Astrocyte (in vitro differentiated cells and primary cell): ENCODE measurements at regions not wholly inside any gene's neighbourhood (a gene's known extent, or its start where the extent isn't known, plus 50 kb on each side); places are given as distances from the start of the nearest gene placed in this dataset.

Experiments used
- DNase-seq: peaks from one replicate; pipeline ENCODE4 v3.0.0-alpha.2; 2010; ENCODE audit warnings: low read depth
- FAIRE-seq: peaks from 2 replicates; lab custom pipeline; 2011; peaks lifted over from hg19 to GRCh38; lab: Jason Lieb, UNC
- H2AFZ ChIP-seq: 2 replicates; pipeline ENCODE4 v1.6.0; 2012; ENCODE audit warnings: low read depth, low read length, inconsistent platforms
- H3K27ac ChIP-seq: 2 replicates; pipeline ENCODE4 v1.5.1; 2011; ENCODE audit warnings: low read depth, low read length, inconsistent platforms
- H3K27me3 ChIP-seq: 2 replicates; pipeline ENCODE4 v1.6.0; 2011; ENCODE audit warnings: low read length, inconsistent platforms; ENCODE audit not compliant: insufficient read depth
- H3K36me3 ChIP-seq: 2 replicates; pipeline ENCODE4 v1.5.1; 2011; ENCODE audit warnings: low read length, inconsistent platforms; ENCODE audit not compliant: insufficient read depth
- H3K4me1 ChIP-seq: 2 replicates; pipeline ENCODE4 v1.5.1; 2011; ENCODE audit warnings: low read length, inconsistent platforms; ENCODE audit not compliant: insufficient read depth
- H3K4me2 ChIP-seq: 2 replicates; pipeline ENCODE4 v1.6.0; 2012; ENCODE audit warnings: low read length, inconsistent platforms
- H3K4me3 ChIP-seq: 2 replicates; pipeline ENCODE4 v1.5.1; 2011; ENCODE audit warnings: low read depth, mild to moderate bottlenecking, low read length, inconsistent platforms; ENCODE audit not compliant: insufficient read depth
- H3K79me2 ChIP-seq: 2 replicates; pipeline ENCODE4 v1.6.0; 2012; ENCODE audit warnings: mild to moderate bottlenecking, low read length, inconsistent platforms; ENCODE audit not compliant: insufficient read depth
- H3K9ac ChIP-seq: 2 replicates; pipeline ENCODE4 v1.6.0; 2012; ENCODE audit warnings: mild to moderate bottlenecking, low read length, inconsistent platforms
- H3K9me3 ChIP-seq: 2 replicates; pipeline ENCODE4 v1.5.1; 2012; ENCODE audit warnings: low read depth, mild to moderate bottlenecking, low read length, inconsistent platforms; ENCODE audit not compliant: insufficient read depth
- H4K20me1 ChIP-seq: 2 replicates; pipeline ENCODE4 v1.6.0; 2012; ENCODE audit warnings: low read length, inconsistent platforms; ENCODE audit not compliant: insufficient read depth
- H3K27ac Mint-ChIP-seq: one replicate; pipeline ENCODE4 v1.8.0; 2021; ENCODE audit warnings: mild to moderate bottlenecking, mixed read lengths; ENCODE audit not compliant: unreplicated experiment
- H3K27me3 Mint-ChIP-seq: one replicate; pipeline ENCODE4 v1.8.0; 2021; ENCODE audit warnings: low read depth, mixed read lengths; ENCODE audit not compliant: unreplicated experiment
- H3K36me3 Mint-ChIP-seq: one replicate; pipeline ENCODE4 v1.8.0; 2021; ENCODE audit warnings: low read depth, mixed read lengths; ENCODE audit not compliant: unreplicated experiment
- H3K4me1 Mint-ChIP-seq: one replicate; pipeline ENCODE4 v1.8.0; 2021; ENCODE audit warnings: low read depth, mixed read lengths; ENCODE audit not compliant: unreplicated experiment
- H3K4me3 Mint-ChIP-seq: one replicate; pipeline ENCODE4 v1.8.0; 2021; ENCODE audit warnings: mild to moderate bottlenecking, moderate library complexity, mixed read lengths; ENCODE audit not compliant: unreplicated experiment
- H3K9me3 Mint-ChIP-seq: one replicate; pipeline ENCODE4 v1.8.0; 2021; ENCODE audit warnings: mild to moderate bottlenecking, mixed read lengths; ENCODE audit not compliant: unreplicated experiment
- EZH2 ChIP-seq: IDR thresholded peaks from 2 replicates; pipeline ENCODE4 v1.6.1; 2012; ENCODE audit warnings: mild to moderate bottlenecking, low read length, inconsistent platforms; ENCODE audit not compliant: insufficient read depth
- TF ChIP-seq, protein P1 (sequence below): IDR thresholded peaks from 2 replicates; pipeline ENCODE4 v1.5.1; 2011; ENCODE audit warnings: low read depth, mild to moderate bottlenecking, inconsistent platforms, low read length, moderate library complexity; ENCODE audit not compliant: insufficient read depth

DNA sequence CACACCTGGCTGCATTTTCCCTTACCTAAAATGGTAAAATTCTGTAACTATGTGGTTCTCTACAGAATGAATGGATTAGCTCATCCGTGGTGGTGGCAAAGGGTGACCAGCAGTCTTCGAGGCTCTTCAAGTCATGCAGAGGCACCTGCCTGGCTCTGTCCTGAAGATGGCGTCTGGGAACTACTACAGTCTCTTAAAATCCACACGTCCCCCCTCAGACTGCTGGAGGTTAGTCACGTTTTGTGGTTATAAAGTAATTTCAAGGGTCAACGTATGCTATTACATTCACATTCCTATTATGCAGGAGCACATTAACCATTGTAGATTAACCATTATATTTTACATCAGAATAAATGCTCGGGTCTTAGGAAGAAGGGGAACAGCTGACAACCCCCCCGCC is 616.7 kb downstream of the GALR1 start:
- Mint-ChIP-seq H3K36me3 (peaks cover 2% of the 10 kb centered on the region), H3K4me1 (no peaks in the 10 kb centered on the region), H3K9me3 (peaks cover 16% of the 10 kb centered on the region), H3K4me3 (no peak overlapping the region), H3K27ac (no peak overlapping the region), H3K27me3 (no peaks in the 10 kb centered on the region)
- Histone ChIP-seq H3K4me2 (no peak overlapping the region), H3K9me3 (peaks cover 34% of the 10 kb centered on the region), H3K79me2 (no peaks in the 10 kb centered on the region), H2AFZ (no peak overlapping the region), H3K27ac (no peak overlapping the region), H3K27me3 (no peaks in the 10 kb centered on the region), H3K36me3 (no peaks in the 10 kb centered on the region), H4K20me1 (no peaks in the 10 kb centered on the region), H3K4me1 (no peaks in the 10 kb centered on the region), H3K4me3 (no peak overlapping the region), H3K9ac (no peak overlapping the region)
- DNase-seq (no peak), FAIRE-seq (no peak)
- no peak for TF ChIP-seq EZH2
- TF ChIP-seq, protein P1, sequence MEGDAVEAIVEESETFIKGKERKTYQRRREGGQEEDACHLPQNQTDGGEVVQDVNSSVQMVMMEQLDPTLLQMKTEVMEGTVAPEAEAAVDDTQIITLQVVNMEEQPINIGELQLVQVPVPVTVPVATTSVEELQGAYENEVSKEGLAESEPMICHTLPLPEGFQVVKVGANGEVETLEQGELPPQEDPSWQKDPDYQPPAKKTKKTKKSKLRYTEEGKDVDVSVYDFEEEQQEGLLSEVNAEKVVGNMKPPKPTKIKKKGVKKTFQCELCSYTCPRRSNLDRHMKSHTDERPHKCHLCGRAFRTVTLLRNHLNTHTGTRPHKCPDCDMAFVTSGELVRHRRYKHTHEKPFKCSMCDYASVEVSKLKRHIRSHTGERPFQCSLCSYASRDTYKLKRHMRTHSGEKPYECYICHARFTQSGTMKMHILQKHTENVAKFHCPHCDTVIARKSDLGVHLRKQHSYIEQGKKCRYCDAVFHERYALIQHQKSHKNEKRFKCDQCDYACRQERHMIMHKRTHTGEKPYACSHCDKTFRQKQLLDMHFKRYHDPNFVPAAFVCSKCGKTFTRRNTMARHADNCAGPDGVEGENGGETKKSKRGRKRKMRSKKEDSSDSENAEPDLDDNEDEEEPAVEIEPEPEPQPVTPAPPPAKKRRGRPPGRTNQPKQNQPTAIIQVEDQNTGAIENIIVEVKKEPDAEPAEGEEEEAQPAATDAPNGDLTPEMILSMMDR = no peak

DNA sequence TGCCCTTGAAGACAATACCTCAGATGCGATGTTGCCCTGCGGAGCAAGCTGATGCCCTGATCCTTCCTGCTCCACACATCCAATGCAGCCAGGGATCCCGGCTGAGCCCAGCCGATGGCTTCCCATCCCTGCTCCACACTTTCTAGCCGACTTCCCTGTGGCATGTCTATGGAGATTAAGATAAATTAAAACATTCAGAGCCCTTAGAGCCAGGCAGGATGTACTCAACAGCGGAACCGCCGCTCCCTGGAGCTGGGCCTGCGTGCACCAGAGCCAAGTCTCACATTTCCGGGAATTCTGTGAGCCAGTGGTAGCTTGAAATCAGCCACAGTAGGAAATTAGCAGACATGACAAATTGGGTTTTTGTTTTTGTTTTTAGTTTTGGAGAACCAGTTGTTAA is 620.6 kb downstream of the GALR1 start:
- Mint-ChIP-seq H3K36me3 (peaks cover 2% of the 10 kb centered on the region), H3K4me3 (no peak overlapping the region), H3K9me3 (peaks cover 24% of the 10 kb centered on the region), H3K27ac (no peak overlapping the region), H3K4me1 (no peaks in the 10 kb centered on the region), H3K27me3 (no peaks in the 10 kb centered on the region)
- H3K9ac ChIP-seq = no peak overlapping the region
- no peak overlapping the region for H3K27ac ChIP-seq
- H3K27me3 ChIP-seq = no peaks in the 10 kb centered on the region
- no peaks in the 10 kb centered on the region for H3K36me3 ChIP-seq
- H4K20me1 ChIP-seq = no peaks in the 10 kb centered on the region
- DNase-seq (no peak), FAIRE-seq (no peak)
- no peaks in the 10 kb centered on the region for H3K4me1 ChIP-seq
- H3K79me2 ChIP-seq = no peaks in the 10 kb centered on the region
- H2AFZ ChIP-seq = no peak overlapping the region
- peaks cover 35% of the 10 kb centered on the region for H3K9me3 ChIP-seq
- no peak for TF ChIP-seq EZH2
- no peak overlapping the region for H3K4me3 ChIP-seq
- no peak overlapping the region for H3K4me2 ChIP-seq

DNA sequence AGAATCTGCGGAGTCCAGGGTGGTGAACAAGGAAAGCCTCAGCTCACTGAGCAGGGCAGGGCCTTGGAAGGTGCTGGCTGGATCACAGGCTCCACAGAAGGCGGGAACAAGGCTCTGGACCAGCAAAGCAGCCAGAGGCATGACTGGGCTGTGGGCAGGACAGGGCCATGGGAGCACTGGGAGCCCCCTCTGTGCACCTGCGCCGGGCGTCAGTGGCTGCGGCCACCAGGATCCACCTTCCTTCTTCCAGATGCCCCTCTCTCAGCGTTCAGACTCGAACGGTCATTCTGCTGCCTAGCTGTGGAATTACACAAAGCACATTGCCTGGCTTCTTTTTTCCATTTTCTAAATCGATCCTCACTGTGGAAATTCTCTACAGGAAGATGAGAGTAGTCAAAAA is 621.2 kb downstream of the GALR1 start:
- Histone ChIP-seq H3K4me2 (no peak overlapping the region), H3K79me2 (no peaks in the 10 kb centered on the region), H2AFZ (no peak overlapping the region), H3K4me3 (no peak overlapping the region), H3K27ac (no peak overlapping the region), H3K36me3 (no peaks in the 10 kb centered on the region), H3K9ac (no peak overlapping the region), H3K4me1 (no peaks in the 10 kb centered on the region), H4K20me1 (no peaks in the 10 kb centered on the region), H3K27me3 (no peaks in the 10 kb centered on the region), H3K9me3 (peaks cover 30% of the 10 kb centered on the region)
- H3K36me3 Mint-ChIP-seq = peaks cover 2% of the 10 kb centered on the region
- FAIRE-seq (no peak), DNase-seq (no peak)
- H3K27ac Mint-ChIP-seq = no peak overlapping the region
- H3K9me3 Mint-ChIP-seq = peaks cover 21% of the 10 kb centered on the region
- no peak for TF ChIP-seq EZH2
- TF ChIP-seq, protein P1 = no peak
- H3K4me1 Mint-ChIP-seq = no peaks in the 10 kb centered on the region
- no peaks in the 10 kb centered on the region for H3K27me3 Mint-ChIP-seq
- no peak overlapping the region for H3K4me3 Mint-ChIP-seq
